HG02763 (cell line): ENCODE measurements at regions not wholly inside any gene's neighbourhood (a gene's known extent, or its start where the extent isn't known, plus 50 kb on each side); places are given as distances from the start of the nearest gene placed in this dataset.

Experiments used
- ATAC-seq: cut with Tn5 transposase; IDR thresholded peaks from one replicate; pipeline ENCODE4 v1.9.1; 2021; ENCODE audit warnings: mild to moderate bottlenecking, moderate library complexity; ENCODE audit not compliant: unreplicated experiment

GRCh38 chr6:74145931-74146330 lies 449.9 kb downstream of the CD109 start:
- no peak for ATAC-seq

- no peak for ATAC-seq
Observed at GRCh38 chr6:74137911-74138310, 441.9 kb downstream of the CD109 start.

- no peak for ATAC-seq
Observed at GRCh38 chr6:74134327-74134726, 438.3 kb downstream of the CD109 start.

GRCh38 chr6:74133073-74133472 lies 437.1 kb downstream of the CD109 start:
- ATAC-seq = no peak

- no peak for ATAC-seq
Observed at GRCh38 chr6:74130641-74131040, 434.6 kb downstream of the CD109 start.

GRCh38 chr6:74128536-74128935 lies 432.5 kb downstream of the CD109 start:
- no peak for ATAC-seq

GRCh38 chr6:74117113-74117512 lies 421.1 kb downstream of the CD109 start:
- ATAC-seq = no peak

GRCh38 chr6:74115674-74116073 lies 419.7 kb downstream of the CD109 start:
- no peak for ATAC-seq

- ATAC-seq = peak; percentile 67
Observed at GRCh38 chr6:74114428-74114827, 418.4 kb downstream of the CD109 start.

GRCh38 chr6:74113901-74114300 lies 417.9 kb downstream of the CD109 start:
- ATAC-seq = no peak

- no peak for ATAC-seq
Observed at GRCh38 chr6:74103417-74103816, 407.4 kb downstream of the CD109 start.

GRCh38 chr6:74100719-74101287 lies 404.8 kb downstream of the CD109 start:
- ATAC-seq = no peak

- ATAC-seq = no peak
Observed at GRCh38 chr6:74096329-74096728, 400.3 kb downstream of the CD109 start.

- no peak for ATAC-seq
Observed at GRCh38 chr6:74093361-74093760, 397.4 kb downstream of the CD109 start.

GRCh38 chr6:74091794-74092157 lies 395.8 kb downstream of the CD109 start:
- no peak for ATAC-seq

GRCh38 chr6:74091136-74091793 lies 395.3 kb downstream of the CD109 start:
- peak; percentile 66 for ATAC-seq

- ATAC-seq = no peak
Observed at GRCh38 chr6:74087899-74088298, 391.9 kb downstream of the CD109 start.

GRCh38 chr6:74075896-74076295 lies 379.9 kb downstream of the CD109 start:
- ATAC-seq = no peak

- no peak for ATAC-seq
Observed at GRCh38 chr6:74075323-74075722, 379.3 kb downstream of the CD109 start.

- no peak for ATAC-seq
Observed at GRCh38 chr6:74074645-74075044, 378.6 kb downstream of the CD109 start.

- no peak for ATAC-seq
Observed at GRCh38 chr6:74073999-74074398, 378.0 kb downstream of the CD109 start.

GRCh38 chr6:74073429-74073828 lies 377.4 kb downstream of the CD109 start:
- ATAC-seq = no peak

GRCh38 chr6:74071214-74071613 lies 375.2 kb downstream of the CD109 start:
- no peak for ATAC-seq
